ENCODE measurements at regions not wholly inside any gene's neighbourhood (a gene's known extent, or its start where the extent isn't known, plus 50 kb on each side); places are given as distances from the start of the nearest gene placed in this dataset.
A peak's percentile ranks its signal among the peaks of the same experiment; 100 is the strongest.

DNA sequence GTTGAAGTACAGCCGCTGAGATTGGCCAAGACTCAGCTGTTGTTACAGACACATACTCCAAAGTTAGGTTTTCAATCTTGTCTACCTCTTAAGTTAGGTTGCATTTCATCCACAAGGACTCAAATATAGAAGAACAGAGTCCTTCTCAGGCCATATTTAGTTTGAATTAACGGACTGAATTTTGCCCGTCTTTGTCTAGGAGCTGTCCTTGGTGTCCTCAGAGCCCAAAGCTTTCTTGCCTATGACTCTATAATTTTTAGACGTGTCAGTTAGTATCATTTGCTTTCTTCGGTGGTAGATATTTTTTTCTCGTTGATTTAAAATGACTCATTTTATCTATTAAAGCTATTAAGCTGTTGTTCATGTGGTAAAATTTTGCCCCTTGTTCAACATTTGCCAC lies 403.2 kb downstream of the HS3ST3B1 start:
- Histone ChIP-seq H3K9ac (no peak overlapping the region), H3K9me3 (ENCODE audit: low read depth) (no peaks in the 10 kb centered on the region), H3K27ac (no peak overlapping the region), H3K36me3 (no peaks in the 10 kb centered on the region), H3K27me3 (peaks cover 9% of the 10 kb centered on the region), H3K4me2 (no peak overlapping the region), H3K4me3 (no peak overlapping the region), H2AFZ (replicated peaks) (no peak overlapping the region), H3K4me1 (peaks cover 14% of the 10 kb centered on the region), H3F3A (ENCODE audit: low read depth) (peaks cover 13% of the 10 kb centered on the region), H3K79me2 (ENCODE audit: low read depth) (no peaks in the 10 kb centered on the region), H4K20me1 (ENCODE audit: low read depth) (peaks cover 5% of the 10 kb centered on the region)
- peaks cover 9% of the 10 kb centered on the region for H3K4me1 Mint-ChIP-seq
- no peak overlapping the region for H3K4me3 Mint-ChIP-seq
- H3K9me3 Mint-ChIP-seq = peaks cover 7% of the 10 kb centered on the region
- H3K27ac Mint-ChIP-seq = no peak overlapping the region
- no peaks in the 10 kb centered on the region for H3K27me3 Mint-ChIP-seq (ENCODE audit: insufficient read depth, low read depth)
- no peak for DNase-seq (ENCODE audit: low spot score)
- no peaks in the 10 kb centered on the region for H3K36me3 Mint-ChIP-seq
- no peak for TF ChIP-seq EZH2 (IDR thresholded peaks at IDR 0.05)
- no peak for TF ChIP-seq EZH2phosphoT487 (IDR thresholded peaks at IDR 0.05)
- TF ChIP-seq, protein P1, sequence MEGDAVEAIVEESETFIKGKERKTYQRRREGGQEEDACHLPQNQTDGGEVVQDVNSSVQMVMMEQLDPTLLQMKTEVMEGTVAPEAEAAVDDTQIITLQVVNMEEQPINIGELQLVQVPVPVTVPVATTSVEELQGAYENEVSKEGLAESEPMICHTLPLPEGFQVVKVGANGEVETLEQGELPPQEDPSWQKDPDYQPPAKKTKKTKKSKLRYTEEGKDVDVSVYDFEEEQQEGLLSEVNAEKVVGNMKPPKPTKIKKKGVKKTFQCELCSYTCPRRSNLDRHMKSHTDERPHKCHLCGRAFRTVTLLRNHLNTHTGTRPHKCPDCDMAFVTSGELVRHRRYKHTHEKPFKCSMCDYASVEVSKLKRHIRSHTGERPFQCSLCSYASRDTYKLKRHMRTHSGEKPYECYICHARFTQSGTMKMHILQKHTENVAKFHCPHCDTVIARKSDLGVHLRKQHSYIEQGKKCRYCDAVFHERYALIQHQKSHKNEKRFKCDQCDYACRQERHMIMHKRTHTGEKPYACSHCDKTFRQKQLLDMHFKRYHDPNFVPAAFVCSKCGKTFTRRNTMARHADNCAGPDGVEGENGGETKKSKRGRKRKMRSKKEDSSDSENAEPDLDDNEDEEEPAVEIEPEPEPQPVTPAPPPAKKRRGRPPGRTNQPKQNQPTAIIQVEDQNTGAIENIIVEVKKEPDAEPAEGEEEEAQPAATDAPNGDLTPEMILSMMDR (IDR thresholded peaks at IDR 0.05) = no peak

DNA sequence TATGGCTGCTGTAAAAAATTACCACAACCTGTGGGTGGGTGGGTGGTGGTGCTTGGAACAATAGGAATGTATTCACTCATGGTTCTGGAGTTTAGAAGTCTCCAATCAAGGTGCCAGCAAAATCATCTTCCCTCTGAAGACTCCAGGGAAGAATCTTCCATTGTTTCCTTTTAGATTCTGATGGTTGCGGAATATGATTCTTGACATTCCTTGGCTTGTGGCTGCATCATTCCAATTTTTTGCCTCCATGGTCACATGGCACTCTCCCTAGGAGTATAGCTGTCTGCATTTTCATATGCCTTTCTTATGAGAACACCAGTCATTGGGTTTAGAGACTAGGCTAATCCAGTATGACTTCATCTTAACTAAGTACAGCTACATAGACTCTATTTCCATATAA lies 401.0 kb downstream of the HS3ST3B1 start:
- Histone ChIP-seq H4K20me1 (ENCODE audit: low read depth) (peaks cover 6% of the 10 kb centered on the region), H3K27me3 (peaks cover 9% of the 10 kb centered on the region), H3K9ac (no peak overlapping the region), H3K9me3 (ENCODE audit: low read depth) (no peaks in the 10 kb centered on the region), H3K36me3 (no peaks in the 10 kb centered on the region), H3K27ac (no peak overlapping the region), H3K4me1 (peaks cover 27% of the 10 kb centered on the region), H3F3A (ENCODE audit: low read depth) (peaks cover 23% of the 10 kb centered on the region), H3K4me3 (no peak overlapping the region), H3K4me2 (no peak overlapping the region), H2AFZ (replicated peaks) (no peak overlapping the region), H3K79me2 (ENCODE audit: low read depth) (no peaks in the 10 kb centered on the region)
- TF ChIP-seq EZH2phosphoT487 (IDR thresholded peaks at IDR 0.05) (no peak), EZH2 (IDR thresholded peaks at IDR 0.05) (no peak)
- TF ChIP-seq, protein P1 (IDR thresholded peaks at IDR 0.05) = no peak
- H3K27ac Mint-ChIP-seq = no peak overlapping the region
- no peaks in the 10 kb centered on the region for H3K36me3 Mint-ChIP-seq
- H3K9me3 Mint-ChIP-seq = peaks cover 7% of the 10 kb centered on the region
- no peaks in the 10 kb centered on the region for H3K27me3 Mint-ChIP-seq (ENCODE audit: insufficient read depth, low read depth)
- H3K4me3 Mint-ChIP-seq = no peak overlapping the region
- peaks cover 13% of the 10 kb centered on the region for H3K4me1 Mint-ChIP-seq
- no peak for DNase-seq (ENCODE audit: low spot score)

DNA sequence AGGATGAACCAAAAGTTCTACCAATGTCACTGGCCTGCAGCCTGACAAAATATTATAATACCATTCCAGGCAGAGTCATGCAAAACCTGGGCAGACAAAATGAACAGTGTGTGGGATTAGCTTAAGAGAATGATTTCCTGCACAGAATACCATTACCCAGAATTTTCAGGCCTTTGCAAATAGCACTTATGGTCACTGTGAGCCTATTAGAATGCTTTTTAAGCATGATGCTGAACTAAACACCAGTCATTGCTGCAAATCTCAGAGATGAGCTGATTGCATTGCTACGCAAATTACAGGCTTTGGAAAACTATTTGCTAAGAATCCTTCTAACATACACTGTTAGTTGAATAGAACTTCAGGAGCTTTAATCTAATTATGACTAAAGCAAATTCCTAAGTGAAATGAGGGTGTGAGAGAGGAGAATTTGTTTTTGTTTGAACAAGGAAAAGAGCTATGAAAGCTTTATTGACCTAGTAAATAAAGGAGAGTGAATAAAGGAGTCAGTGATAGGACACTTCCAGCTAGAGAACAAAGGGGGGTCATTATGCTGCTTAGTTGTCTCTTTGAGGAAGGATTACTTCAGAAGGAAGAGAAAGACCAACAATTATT lies 398.8 kb downstream of the HS3ST3B1 start:
- Mint-ChIP-seq H3K9me3 (peaks cover 7% of the 10 kb centered on the region), H3K27ac (peak overlapping the region; percentile 72), H3K4me1 (peaks cover 13% of the 10 kb centered on the region), H3K4me3 (no peak overlapping the region), H3K36me3 (no peaks in the 10 kb centered on the region), H3K27me3 (ENCODE audit: insufficient read depth, low read depth) (peaks cover 3% of the 10 kb centered on the region)
- peak overlapping the region; percentile 13 for H3K4me3 ChIP-seq
- no peak overlapping the region for H3K27ac ChIP-seq
- H4K20me1 ChIP-seq (ENCODE audit: low read depth) = peaks cover 6% of the 10 kb centered on the region
- H2AFZ ChIP-seq (replicated peaks) = no peak overlapping the region
- H3K27me3 ChIP-seq = peaks cover 9% of the 10 kb centered on the region
- H3F3A ChIP-seq (ENCODE audit: low read depth) = peaks cover 23% of the 10 kb centered on the region
- no peak for TF ChIP-seq EZH2 (IDR thresholded peaks at IDR 0.05)
- TF ChIP-seq EZH2phosphoT487 (IDR thresholded peaks at IDR 0.05) = peak; percentile 99
- TF ChIP-seq, protein P1 (IDR thresholded peaks at IDR 0.05) = no peak
- no peaks in the 10 kb centered on the region for H3K36me3 ChIP-seq
- peaks cover 27% of the 10 kb centered on the region for H3K4me1 ChIP-seq
- peak overlapping the region; percentile 66 for H3K4me2 ChIP-seq
- no peaks in the 10 kb centered on the region for H3K79me2 ChIP-seq (ENCODE audit: low read depth)
- H3K9me3 ChIP-seq (ENCODE audit: low read depth) = no peaks in the 10 kb centered on the region
- no peak overlapping the region for H3K9ac ChIP-seq
- peak; percentile 69 for DNase-seq (ENCODE audit: low spot score)
